ENCODE measurements at regions not wholly inside any gene's neighbourhood (a gene's known extent, or its start where the extent isn't known, plus 50 kb on each side); places are given as distances from the start of the nearest gene placed in this dataset.
"Not testable (repeated sequence)": the region's sequence is repeated elsewhere in the genome, so short reads cannot be mapped to it uniquely, and the experiment has no call there.

DNA sequence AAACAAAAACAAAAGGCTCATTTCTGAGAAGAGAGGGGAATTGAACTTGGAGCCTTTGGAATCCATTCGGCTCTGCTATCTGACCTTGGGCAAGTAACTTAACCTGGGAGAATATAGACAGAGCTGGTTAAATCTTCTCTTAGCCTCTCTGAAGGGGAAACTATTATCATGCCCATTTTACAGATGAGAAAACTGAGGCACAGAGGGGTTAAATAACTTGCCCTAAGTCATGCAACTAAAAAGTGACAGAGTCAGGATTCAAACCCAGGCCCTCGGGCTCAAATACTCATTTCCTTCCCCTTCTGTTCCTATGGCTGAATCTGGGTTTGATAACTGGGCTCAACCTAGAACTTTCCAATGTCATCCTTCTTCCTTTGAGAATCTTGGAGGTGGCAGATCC lies 291.3 kb upstream of the MSX2 start:
- DNase-seq (ENCODE audit: low read depth in 2 of 2) = no peak

DNA sequence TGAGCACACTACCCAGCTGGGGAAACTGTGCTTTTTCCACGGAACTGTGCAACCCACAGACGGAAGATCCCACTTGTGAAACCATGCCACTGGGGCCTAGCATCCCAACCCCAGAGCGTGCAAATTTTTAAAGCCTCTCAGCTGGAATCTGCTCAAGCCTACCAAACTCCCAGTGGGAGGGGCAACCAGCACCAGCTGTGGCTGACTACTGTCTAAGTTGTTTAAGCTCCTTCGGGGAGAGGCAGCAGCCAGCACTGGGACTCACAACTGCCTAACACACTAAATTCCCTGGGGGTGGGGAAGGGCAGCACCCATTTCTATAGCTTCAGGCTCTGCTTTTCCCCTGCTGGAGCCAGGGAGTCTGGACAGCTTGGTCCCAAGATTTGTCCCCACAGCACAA lies 287.6 kb upstream of the MSX2 start:
- no peak for DNase-seq (ENCODE audit: low read depth in 2 of 2)

DNA sequence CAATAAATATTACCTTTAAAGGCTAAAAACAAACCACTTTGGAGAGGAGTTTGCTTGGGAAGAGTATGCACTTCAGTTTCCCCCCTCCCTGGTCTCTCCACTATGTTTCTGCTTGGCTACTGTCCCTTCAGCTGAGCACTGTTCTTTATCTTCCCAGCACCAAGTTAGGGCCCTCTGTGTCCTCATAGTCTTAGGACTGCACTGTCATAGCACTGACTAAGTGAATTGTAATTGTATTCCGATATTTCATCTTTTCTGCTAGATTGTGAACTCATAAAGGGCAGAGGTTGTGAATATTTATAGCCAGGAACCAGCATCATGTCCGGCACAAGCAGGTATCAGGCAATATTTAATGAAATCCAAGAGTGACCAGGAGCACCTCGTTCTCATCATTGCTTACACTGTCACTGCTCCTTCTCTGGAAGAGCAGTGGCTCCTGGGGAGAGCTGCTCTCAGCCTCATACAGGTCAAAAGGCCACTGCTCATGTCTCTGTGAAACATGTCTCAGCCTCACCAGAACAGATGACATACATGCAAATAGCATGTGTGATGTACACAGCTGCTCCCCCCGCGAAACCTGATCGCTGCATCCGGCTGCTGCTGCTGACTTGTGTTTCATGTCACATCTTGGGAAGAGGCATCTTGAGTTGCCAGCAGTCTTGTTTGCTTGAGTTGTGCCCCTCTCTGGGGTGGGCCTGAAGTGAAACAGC lies 279.7 kb upstream of the MSX2 start:
- no peak for DNase-seq (ENCODE audit: low read depth in 2 of 2)

DNA sequence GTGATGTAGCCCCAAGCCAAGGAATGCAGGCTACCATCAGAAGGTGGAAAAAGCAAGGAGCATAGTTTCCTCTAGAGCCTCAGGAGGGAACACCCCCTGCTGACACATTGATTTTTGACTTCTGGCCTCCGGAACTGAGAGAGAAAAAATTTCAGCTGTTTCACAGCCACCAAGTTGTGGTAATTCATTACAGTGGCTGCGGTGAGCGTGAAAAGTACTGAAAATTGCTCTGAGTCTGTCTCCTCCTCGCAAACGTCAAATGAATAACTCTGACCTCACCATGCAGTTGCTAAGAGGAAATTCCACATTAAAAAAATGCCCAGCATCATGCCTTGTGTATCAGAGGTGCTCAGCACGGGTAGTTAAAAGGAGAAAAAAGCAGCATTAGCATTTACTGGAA lies 277.9 kb upstream of the MSX2 start:
- DNase-seq (ENCODE audit: low read depth in 2 of 2) = no peak

DNA sequence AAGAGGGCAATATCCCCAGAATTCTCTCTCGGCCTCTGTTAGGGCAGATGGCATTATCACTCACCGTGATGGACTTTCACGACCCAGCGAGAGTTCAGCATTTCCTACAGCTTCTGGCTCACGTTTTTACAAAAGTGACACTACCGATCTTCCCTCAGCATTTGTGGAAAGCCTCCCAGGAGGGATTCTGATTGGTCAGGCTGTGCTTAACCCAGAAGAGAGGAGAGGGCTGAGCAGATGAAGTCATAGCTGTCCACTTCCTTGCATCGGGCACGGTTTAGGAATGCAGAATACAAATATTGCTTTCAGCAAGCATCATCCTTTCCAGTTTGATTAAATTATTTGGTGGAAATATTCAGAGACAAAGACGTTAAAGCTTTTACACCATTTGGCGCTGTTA lies 277.4 kb upstream of the MSX2 start:
- no peak for DNase-seq (ENCODE audit: low read depth in 2 of 2)

DNA sequence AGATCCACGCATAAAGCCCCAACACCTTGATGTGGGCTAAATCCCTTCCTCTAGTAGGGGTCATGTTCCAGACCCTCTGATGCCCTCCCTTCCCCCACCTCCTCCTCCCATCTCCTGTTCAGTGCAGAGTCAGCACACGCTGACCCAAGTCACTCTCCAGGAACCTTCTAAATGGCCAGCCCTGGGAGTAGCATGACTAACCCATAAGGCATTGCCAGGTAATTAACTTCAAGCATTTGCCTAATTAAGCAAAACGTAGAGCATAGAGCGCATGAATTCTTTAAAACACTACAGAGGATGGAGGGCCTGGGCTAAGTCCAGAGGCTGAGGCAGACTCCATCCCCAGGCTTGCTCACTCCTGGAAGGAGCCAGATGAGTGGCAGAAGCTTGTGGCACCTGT lies 276.3 kb upstream of the MSX2 start:
- DNase-seq (ENCODE audit: low read depth in 2 of 2) = no peak

DNA sequence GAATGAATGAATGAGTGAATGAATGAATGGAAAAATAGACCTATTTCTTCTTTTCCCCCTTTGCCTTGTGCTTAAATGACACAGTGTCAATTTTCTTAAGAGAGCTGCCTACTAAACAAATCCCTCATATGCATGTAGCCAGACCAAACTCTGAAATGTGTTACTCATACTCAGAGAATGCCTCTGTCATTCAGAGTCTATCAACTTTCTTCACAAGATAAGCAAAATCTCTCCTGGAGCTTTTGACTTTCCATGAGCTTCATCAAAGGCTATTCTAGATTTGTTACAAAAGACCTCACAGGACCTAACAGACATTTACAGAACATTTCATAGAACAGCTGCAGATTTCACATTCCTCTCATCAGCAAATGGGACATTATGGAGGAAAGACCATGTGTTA lies 275.7 kb upstream of the MSX2 start:
- no peak for DNase-seq (ENCODE audit: low read depth in 2 of 2)

DNA sequence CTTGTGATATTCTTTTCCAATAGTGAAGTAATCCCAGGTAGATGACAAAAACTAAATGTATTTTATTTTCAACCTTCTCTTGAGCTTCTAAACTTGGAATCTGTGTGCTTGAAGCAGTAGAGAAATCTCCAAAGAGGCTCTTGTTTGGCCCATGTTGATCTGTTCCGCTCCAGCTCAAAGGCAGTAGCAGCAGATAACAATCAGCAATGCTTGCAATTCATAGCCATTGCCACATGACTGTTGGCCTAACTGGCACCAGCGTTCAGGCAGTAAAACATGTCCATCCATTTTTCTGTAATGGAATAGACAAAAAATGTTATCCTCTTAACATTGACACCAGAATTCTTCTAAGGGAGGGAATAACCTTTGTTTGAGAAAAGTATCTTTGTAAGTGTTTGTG lies 270.7 kb upstream of the MSX2 start:
- no peak for DNase-seq (ENCODE audit: low read depth in 2 of 2)

DNA sequence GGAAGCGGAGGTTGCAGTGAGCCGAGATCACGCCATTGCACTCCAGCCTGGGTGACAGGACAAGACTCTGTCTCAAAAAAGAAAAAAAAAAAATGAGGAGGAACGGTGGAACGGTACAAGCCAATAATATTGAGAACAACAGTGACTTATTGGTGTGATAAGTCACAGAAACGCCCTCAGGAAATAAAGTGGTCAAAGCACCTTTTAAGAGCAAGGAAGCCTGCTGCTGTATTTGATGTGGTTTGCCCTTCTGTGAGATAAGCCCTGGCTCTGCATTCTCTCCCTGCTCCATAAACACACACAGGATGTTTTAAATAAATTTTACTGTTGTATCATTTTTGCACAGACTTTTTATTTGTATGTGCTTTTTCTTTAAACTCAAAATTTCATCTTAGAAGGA lies 269.9 kb upstream of the MSX2 start:
- DNase-seq (ENCODE audit: low read depth in 2 of 2) = no peak

DNA sequence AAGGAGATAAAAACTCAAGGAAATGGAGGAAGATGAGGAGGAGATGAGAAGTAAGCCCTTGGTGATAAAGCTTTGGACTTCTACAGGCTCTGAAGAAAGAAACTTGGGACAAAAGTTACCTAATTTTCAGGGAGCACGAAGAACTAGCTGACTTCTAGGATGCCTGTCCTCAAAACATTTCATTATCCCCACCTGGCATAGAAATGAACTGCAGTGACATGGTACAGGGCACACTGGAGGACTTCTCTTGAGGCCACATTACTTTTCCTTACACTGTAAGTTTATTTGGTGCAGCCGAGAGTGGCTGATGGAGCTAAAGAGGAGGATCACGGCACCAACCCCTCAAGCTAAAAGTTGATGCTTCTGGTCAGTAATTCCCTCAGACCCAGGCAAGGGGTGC lies 269.5 kb upstream of the MSX2 start:
- DNase-seq (ENCODE audit: low read depth in 2 of 2) = no peak

DNA sequence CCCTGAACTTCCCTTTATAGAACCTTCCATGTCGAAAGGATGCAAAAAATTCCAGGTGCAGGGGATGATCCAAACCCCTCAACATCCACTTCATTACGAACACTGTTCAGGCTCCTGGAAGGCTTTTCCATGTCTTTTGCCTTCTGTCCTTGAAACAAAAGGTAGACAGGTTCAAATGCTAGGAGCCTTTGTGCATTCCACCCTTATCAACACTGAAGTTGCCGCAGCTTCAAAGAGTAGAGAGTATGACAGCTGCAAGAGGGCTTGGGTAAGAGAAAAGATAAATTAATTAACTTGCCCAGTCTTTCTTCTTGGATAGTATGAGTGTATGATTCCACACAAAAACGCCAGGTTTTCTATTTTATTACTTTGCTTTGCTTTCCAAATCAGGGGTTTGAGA lies 269.1 kb upstream of the MSX2 start:
- DNase-seq (ENCODE audit: low read depth in 2 of 2) = no peak

DNA sequence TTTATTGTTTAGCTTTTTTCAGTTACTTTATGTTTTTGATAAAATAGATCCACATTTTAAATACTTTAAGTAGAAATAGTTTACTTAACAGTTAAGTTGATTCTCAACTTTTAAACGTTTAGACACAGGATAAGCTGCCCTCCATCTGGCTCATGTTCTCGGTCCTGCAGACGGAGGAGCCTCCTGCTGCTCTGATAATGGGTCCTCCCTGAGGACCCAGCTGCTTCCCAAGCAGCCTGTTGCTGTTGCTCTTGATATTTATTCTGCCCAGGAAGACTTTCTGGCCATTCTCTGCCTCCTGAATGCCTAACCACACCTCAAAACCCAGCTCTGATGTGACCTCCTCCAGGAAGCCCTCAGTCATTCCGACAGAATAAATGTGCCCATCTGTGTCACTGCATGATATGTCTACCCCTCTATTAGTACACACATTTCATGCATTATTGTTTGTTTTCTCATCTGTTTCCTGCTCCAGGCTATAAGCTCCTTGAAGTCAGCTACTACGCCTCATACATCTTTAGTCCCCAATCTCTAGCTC lies 267.2 kb upstream of the MSX2 start:
- DNase-seq (ENCODE audit: low read depth in 2 of 2) = no peak

DNA sequence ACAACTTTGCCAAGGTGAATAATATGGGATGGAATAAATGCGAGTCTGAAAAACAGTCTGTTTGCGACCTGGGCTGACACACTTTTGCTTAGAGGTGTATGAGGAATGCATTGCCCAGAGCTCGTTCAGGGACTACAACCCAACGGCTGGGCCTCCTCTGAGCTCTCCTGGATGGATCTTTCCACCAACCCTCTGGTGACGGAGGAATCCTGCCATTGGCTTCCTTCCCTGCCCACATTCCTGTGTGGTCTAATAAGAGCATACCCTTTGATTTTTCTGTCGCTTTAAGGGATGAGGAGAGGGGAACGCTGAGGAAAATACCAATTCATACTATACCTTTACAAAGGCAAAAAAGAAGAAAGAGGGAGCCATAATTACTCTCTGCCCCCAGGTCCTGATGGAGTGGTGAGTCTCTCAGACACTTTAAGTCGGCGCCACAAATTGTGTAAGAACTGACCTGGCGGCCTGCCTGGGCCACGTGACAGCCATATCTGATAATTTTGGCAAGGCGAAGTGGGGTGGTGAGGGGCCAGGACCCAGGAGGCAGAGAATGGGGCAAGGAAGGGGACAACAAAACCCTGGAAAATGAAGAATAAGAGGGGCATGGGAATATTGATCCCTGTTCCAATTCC lies 265.2 kb upstream of the MSX2 start:
- no peak for DNase-seq (ENCODE audit: low read depth in 2 of 2)

DNA sequence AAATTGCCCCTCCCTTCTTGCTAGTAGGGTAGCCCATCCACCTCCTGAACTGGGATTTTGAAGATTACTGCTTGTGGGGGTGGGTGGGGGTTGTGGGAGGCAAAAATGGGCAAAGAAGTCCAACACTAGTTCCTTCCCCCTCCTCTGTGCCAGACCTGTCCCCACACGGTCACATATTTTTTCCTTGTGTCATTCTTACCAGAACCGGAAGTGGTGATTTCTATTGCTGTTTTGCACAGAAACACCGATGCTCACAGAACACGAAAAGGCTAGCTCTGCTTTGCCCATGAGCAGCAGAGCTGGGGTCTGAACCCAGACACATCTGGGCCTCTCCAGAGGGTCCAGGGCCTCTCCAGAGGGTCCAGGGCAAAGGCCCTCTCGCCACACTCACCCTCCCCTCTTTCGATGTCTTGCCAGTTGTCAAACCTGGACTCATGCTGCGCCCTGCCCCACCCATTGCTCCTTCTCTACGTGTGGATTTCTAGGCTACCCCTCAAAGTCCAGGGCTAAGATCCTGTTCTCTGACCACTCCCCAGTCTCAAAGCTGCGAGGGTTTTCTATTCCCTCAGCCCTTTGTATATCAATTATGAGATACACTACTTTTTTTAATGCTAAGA lies 264.4 kb upstream of the MSX2 start:
- no peak for DNase-seq (ENCODE audit: low read depth in 2 of 2)

DNA sequence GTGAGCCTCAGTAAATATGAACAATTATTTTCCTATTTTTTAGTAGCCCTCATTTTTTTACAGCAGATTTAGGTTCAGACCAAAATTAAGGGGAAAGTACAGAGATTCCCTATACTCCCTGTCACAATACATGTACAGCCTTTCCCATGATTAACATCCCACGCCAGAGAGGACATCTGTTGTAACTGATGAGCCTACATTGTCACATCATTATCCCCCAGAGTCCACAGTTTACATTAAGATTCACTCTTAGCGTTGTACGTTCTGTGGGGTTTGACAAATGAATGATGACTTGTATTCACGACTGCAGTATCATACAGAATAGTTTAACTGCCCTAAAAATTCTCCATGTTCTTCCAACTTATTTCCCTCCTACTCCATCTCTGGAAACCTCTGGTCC lies 262.3 kb upstream of the MSX2 start:
- no peak for DNase-seq (ENCODE audit: low read depth in 2 of 2)

DNA sequence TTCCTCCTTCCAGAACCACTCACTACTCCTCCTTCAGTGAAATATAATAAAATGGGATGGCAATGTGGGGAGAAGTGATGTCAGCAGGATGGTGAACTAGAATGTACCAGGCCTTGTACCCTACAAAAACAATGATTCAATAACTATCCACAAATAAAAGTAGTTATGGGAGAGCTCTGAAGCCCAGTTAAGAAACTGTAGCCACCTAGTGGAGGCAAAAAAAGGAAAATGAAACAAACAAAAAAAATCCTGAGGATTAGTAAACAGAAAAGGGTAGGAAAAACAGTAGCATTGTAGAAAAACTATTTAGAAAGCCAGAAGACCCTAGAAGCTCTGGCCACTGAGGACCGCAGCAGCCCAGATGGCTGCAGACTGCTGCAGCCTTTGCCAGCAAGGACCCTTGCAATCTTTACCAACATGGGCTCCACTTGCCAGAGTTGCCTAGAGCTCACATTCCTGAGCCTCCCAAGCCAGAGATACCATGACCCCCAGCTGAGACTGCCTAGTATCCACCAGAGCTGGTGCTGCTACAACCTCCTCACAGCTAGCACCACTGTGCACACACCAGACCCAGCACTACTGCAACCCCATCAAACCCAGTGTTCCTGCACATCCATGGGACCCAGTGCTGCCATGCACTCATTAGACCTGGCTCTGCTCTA lies 259.7 kb upstream of the MSX2 start:
- DNase-seq (ENCODE audit: low read depth in 2 of 2) = no peak

DNA sequence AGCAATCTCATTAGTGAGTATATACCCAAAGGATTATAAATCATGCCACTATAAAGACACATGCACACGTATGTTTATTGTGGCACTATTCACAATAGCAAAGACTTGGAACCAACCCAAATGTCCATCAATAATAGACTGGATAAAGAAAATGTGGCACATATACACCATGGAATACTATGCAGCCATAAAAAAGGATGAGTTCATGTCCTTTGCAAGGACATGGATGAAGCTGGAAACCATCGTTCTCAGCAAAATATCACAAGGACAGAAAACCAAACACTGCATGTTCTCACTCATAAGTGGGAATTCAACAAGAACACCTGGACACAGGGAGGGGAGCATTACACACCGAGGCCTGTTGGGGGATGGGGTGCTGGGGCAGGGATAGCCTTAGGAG lies 252.9 kb upstream of the MSX2 start:
- not testable (repeated sequence) for DNase-seq (ENCODE audit: low read depth in 2 of 2)

DNA sequence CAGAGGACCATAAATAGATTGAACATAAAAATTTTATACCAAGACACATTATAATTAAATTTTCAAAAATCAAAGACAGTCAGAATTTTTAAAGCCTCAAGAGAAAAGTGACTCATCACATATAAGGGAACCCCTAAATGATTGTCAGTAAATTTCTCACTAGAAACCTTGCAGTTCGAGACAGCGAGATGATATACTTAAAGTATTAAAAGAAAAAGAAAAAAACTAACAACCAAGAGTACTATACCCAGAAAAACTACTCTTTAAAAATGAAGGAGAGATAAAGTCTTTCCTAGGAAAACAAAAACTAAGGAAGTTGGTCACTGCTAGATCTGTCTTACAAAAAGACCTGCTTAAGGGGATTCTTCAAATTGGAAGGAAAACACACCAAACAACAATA lies 251.4 kb upstream of the MSX2 start:
- DNase-seq (ENCODE audit: low read depth in 2 of 2) = no peak

DNA sequence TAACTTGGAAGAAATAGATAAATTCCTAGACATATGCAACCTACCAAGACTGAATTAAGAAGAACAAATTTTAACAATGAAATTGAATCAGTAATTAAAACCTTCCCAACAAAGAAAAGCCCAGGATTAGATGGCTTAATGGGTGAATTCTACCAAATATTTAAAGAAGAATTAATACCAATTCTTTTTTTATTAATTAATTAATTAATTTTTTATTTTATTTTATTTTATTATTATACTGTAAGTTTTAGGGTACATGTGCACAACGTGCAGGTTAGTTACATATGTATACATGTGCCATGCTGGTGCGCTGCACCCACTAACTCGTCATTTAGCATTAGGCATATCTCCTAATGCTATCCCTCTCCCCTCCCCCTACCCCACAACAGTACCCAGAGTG lies 248.4 kb upstream of the MSX2 start:
- DNase-seq (ENCODE audit: low read depth in 2 of 2) = not testable (repeated sequence)

DNA sequence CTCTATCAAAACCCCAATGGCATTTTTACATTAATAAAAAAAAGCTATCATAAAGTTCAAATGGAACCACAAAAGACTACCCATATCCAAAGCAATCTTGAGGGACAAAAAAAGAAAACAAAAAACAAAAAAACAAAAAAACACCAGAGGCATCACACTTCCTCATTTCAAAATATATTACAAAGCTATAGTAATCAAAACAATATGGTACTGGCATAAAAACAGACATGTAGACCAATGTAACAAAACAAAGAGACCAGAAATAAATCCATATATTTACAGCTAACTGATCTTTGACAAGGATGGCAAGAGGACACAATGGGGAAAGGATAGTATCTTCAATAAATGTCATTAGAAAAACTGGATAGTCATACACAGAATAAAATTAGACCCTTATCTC lies 245.1 kb upstream of the MSX2 start:
- no peak for DNase-seq (ENCODE audit: low read depth in 2 of 2)

DNA sequence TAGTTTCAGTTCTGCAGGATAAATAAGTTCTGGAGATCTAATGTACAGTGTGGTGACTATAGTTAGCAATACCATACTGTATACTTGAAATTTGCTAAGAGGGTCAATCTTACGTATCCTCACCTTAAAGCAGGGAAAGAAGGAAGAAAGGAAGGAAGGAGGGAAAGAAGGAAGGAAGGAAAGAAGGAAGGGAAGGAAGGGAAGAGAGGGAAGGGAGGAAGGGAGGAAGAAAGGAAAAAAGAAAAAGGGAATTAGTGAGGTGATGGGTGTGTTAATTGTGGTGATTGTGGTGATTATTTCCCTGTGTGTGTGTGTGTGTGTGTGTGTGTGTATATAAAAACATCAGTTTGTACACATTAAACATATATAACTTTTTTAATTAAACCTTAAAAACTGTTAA lies 242.6 kb upstream of the MSX2 start:
- DNase-seq (ENCODE audit: low read depth in 2 of 2) = no peak

DNA sequence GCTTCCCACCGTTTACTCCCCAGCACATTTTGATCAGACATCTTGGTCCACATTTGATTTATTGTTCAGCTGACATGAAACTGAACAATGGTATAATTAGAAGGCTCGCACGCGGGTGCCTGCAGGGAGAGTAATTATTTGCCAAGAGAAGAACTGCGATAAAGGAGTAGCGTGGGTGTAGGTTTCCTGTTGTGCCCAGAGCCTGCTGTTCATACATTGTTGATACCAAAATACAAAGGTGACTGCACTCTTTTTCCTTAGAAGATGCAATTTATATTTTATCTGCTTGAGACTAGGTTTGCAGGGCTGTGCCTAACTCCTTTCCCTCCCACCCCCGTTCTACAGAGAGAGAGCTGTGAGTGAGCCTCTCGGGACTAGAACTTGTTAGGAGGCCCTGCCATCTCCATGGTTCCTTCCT lies 241.8 kb upstream of the MSX2 start:
- DNase-seq (ENCODE audit: low read depth in 2 of 2) = no peak

DNA sequence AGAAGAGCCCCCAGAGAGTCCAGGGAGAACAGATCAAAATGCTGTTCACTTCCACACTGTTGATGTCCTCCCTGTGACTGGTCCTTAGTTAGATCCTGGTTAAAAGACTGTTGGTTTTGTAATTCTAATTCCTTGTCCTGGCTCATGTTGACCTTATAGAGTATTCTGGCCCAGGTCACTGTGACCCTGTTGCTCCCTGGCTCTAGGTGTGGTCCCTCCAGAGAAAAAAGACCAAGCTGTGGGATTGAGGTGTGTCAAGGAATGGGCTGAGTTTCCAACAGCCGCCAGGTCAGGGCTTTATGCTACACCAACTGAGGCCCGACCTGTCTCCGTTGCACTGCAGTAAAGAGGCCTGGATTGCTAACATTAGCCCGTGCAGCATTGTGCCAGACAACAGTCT lies 241.0 kb upstream of the MSX2 start:
- no peak for DNase-seq (ENCODE audit: low read depth in 2 of 2)
